Hematopoietic multipotent progenitor cell treated with erythropoietin and hydrocortisone succinate and interleukin-3 and kit ligand, for 4 days (in vitro differentiated cells): ENCODE measurements at regions not wholly inside any gene's neighbourhood (a gene's known extent, or its start where the extent isn't known, plus 50 kb on each side); places are given as distances from the start of the nearest gene placed in this dataset.
A peak's percentile ranks its signal among the peaks of the same experiment; 100 is the strongest.

Source experiments
- DNase-seq: peaks from one replicate; pipeline ENCODE4 v3.0.0-alpha.2; 2015

DNA sequence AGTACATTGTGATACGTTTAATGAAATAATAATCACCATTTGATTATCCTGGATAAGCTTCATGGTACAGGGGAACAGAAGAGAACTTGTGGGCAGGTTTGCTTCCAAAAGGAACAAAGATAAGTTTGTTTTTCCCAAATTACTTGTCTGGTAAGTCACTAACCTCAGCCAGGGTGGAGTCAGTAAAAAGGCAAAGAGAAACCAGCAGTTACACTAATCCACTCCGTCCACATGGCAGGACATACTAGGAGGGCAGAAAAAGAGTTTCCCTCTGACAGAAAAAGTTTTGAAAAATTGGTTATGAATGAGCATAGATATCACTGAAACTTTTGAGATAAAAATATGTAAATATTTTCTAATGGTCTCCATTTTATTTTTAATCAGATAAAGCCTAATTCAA, 285.9 kb downstream of the IL15 start:
- DNase-seq, result peak; percentile 56

DNA sequence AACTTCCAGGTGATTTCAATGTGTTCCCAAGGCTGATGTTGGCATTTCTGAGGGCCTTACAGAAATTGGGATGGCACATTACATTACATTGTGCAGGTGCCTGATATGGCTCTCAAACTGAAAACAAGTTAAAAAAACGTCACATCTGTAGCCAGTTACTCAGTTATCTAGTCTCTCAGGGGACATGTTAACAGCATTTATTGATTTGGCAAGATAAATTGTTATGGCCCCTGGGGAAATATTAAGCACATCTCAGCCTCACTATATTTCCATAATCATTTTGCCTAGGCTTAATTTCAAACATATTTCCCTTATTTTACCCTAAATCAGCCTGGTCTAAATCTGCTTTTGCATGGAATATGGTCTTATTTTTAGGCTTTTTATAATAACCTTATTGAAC, 290.0 kb downstream of the IL15 start:
- no peak for DNase-seq

GRCh38 chr4:141932490-141932889, 296.1 kb downstream of the IL15 start:
- no peak for DNase-seq

DNA sequence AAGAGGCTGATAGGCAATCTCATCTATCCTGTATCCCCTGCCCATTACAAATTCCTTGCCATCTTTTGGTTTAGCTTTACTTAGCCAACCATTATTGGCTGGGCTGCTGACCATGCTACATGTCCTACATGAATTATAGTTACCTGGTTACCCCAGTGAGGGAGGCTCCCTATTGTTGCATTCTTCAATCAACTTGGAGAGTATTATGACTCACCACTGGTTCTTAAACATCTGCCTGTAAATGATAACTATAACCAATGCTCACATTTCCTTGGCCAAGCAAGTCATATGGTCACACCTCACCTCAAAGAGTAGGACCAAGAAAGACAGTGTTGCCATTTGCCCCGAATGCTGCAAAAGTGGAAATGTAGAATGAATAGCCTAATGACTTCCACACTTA, 297.6 kb downstream of the IL15 start:
- DNase-seq, result no peak

- no peak for DNase-seq
Observed at GRCh38 chr4:141955696-141956095, 319.3 kb downstream of the IL15 start.

DNA sequence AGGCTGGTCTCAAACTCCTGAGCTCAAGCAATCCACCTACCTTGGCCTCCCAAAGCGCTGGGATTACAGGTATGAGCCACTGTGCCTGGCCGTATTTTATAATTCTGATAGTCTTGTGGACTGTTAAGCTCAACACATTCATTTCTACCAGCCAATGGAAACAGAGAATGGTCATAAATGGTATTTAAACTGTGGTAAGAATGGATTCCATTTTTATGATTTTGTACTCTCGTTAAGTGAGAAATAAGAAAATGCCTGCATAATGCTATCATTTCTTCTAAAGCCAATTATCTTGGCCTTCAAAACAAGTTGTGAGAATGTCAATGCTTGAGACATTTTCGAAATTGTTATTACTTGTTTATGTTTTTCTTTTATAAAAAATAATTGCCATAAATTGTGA, 321.0 kb downstream of the IL15 start:
- DNase-seq, result no peak

DNA sequence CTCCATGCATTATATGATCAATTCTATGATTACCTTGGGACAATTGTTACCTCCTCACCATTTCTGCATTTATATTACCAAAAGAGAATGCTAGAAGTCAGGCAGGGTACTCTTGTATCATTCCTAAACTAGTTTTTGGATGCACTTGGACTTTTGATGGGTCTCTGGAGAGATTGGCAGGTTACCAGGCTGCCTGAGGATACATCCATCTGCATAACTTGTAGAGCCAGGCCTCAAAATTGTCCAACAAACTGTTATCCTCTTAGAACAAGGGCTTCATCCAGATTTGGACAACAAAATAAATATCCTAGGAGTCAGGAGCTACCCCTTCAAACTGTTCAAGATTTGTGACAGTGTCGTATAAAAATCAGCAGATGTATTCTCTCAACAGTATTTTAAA, 326.1 kb downstream of the IL15 start:
- DNase-seq, result no peak

- DNase-seq, result peak; percentile 30
Observed at GRCh38 chr4:141971869-141972268, 335.5 kb downstream of the IL15 start.

- DNase-seq, result no peak
Observed at GRCh38 chr4:141972950-141973349, 336.6 kb downstream of the IL15 start.
